GM13977 (cell line): ENCODE measurements at regions not wholly inside any gene's neighbourhood (a gene's known extent, or its start where the extent isn't known, plus 50 kb on each side); places are given as distances from the start of the nearest gene placed in this dataset.

Experiments used
- DNase-seq: peaks from one replicate; pipeline ENCODE4 v3.0.0; 2012; ENCODE audit warnings: low spot score
- CTCF ChIP-seq: IDR thresholded peaks from 2 replicates; pipeline ENCODE4 v1.5.1; 2012; ENCODE audit warnings: mild to moderate bottlenecking, control low read depth; ENCODE audit not compliant: insufficient read depth; ENCODE audit errors: extremely low read depth, missing control alignments
- in situ Hi-C: fragments of 300-500 bp; cut with MboI; formaldehyde crosslinking; loops from one replicate; pipeline ENCODE4 v1.12.0; 2022; ENCODE audit warnings: low sequenced_read_pairs, low pct_unique_long_range_greater_than_20kb, mixed read lengths, inconsistent platforms; ENCODE audit not compliant: unreplicated experiment

GRCh38 chr18:32576296-32576916, 105.7 kb upstream of the GAREM1 start:
- in situ Hi-C loops, result no loop called here
- DNase-seq, result no peak
- peak; percentile 28 for TF ChIP-seq CTCF

DNA sequence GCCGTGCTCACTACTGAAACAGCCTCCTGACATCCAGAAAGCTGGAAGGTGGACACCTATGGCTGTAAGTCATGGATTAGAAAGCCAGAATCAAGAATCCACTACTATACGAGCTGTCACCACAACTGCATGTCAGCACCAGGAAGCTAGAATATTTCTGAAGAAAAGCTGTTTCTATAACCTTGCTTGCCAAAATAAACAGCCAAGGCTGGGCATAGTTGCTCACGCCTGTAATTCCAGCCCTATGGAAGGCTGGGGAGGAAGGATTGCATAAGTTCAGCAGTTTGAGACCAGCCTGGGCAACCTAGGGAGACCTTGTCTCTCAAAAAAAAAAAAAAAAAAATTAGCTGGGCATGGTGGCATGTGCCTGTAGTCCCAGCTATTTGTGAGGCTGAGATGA, 96.3 kb upstream of the GAREM1 start:
- no peak for TF ChIP-seq CTCF
- no peak for DNase-seq
- in situ Hi-C loops, result no loop called here

- in situ Hi-C loops, result loop anchor here (10.0 kb wide), 1 partner anchor 389 kb away; no protein-coding TSS in a partner anchor
- no peak for TF ChIP-seq CTCF
These were observed 83.1 kb upstream of the GAREM1 start for GRCh38 chr18:32553640-32554365.

DNA sequence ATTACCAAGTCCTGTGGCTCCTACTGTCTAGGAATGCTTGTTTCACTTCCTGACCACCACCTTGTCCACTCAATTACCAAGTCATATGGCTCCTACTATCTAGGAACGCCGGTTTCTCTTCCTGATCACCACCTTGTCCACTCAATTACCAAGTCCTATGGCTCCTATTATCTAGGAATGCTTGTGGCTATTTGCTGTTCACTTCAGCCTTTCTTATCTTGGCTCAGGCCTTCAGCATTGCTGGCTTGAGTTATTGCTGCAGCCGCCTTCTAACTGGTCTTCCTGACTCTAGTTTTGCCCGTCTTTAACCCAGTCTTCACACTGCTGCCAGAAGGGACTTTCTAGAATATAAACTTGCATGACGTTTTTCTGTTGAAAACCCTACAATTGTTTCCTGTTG, 82.5 kb upstream of the GAREM1 start:
- in situ Hi-C loops, result loop anchor here (10.0 kb wide), 1 partner anchor 388 kb away; no protein-coding TSS in a partner anchor
- no peak for DNase-seq
- no peak for TF ChIP-seq CTCF

More at GRCh38 chr18:32553640-32554365, 83.1 kb upstream of the GAREM1 start:
- no peak for DNase-seq

GRCh38 chr18:32552421-32553030, 81.8 kb upstream of the GAREM1 start:
- in situ Hi-C loops, result loop anchor here (10.0 kb wide), 1 partner anchor 388 kb away; no protein-coding TSS in a partner anchor

GRCh38 chr18:32550963-32551362, 80.3 kb upstream of the GAREM1 start:
- in situ Hi-C loops, result loop anchor here (10.0 kb wide), 1 partner anchor 386 kb away; no protein-coding TSS in a partner anchor

More at GRCh38 chr18:32552421-32553030, 81.8 kb upstream of the GAREM1 start:
- TF ChIP-seq CTCF, result peak; percentile 71
- DNase-seq, result peak; percentile 77

More at GRCh38 chr18:32550963-32551362, 80.3 kb upstream of the GAREM1 start:
- no peak for DNase-seq
- no peak for TF ChIP-seq CTCF
